ENCODE measurements at regions not wholly inside any gene's neighbourhood (a gene's known extent, or its start where the extent isn't known, plus 50 kb on each side); places are given as distances from the start of the nearest gene placed in this dataset.
A peak's percentile ranks its signal among the peaks of the same experiment; 100 is the strongest.

DNA sequence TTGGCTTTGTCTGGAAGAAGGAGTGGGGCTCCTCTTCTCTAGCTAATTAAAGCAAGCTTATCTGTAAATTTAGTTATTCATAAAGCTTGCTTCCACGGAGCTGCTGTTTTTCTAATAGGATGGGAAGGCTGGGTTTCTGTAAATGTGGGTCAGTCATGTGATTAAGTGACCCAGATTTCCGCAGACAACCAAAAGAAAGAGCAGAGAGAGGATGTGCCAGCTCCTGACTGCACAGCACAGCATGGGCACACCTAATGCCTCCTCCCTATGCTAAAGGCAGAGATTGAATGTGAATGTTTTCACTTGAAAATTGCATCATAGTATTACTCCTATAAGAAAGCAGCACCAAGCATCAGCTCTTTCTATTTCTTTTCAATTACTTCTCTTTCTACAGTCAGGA lies 160.2 kb downstream of the FAT3 start:
- Histone ChIP-seq H3K27ac (ENCODE audit: low read depth) (no peak overlapping the region), H3K4me1 (ENCODE audit: insufficient read depth) (peaks cover 24% of the 10 kb centered on the region), H3K36me3 (ENCODE audit: insufficient read depth) (no peaks in the 10 kb centered on the region), H3F3A (replicated peaks; ENCODE audit: low read depth) (no peaks in the 10 kb centered on the region), H3K9me2 (ENCODE audit: insufficient read depth) (no peaks in the 10 kb centered on the region), H3K27me3 (ENCODE audit: insufficient read depth) (no peaks in the 10 kb centered on the region), H2AFZ (no peak overlapping the region), H3K79me2 (replicated peaks; ENCODE audit: insufficient read depth) (peaks cover 99% of the 10 kb centered on the region), H3K4me2 (peak overlapping the region; percentile 0; the same call in 1 of the 2 replicates), H4K20me1 (replicated peaks; ENCODE audit: insufficient read depth) (no peaks in the 10 kb centered on the region; the same call in 1 of the 2 replicates), H3K4me3 (no peak overlapping the region)
- TF ChIP-seq EZH2 (IDR thresholded peaks at IDR 0.05; ENCODE audit: low read depth, unreplicated experiment): no peak
- TF ChIP-seq ZNF114 (CRISPR knock-in tag; IDR thresholded peaks at IDR 0.05): no peak
- no peak for TF ChIP-seq JUNB (IDR thresholded peaks at IDR 0.05; ENCODE audit: unreplicated experiment)
- TF ChIP-seq, protein P1, sequence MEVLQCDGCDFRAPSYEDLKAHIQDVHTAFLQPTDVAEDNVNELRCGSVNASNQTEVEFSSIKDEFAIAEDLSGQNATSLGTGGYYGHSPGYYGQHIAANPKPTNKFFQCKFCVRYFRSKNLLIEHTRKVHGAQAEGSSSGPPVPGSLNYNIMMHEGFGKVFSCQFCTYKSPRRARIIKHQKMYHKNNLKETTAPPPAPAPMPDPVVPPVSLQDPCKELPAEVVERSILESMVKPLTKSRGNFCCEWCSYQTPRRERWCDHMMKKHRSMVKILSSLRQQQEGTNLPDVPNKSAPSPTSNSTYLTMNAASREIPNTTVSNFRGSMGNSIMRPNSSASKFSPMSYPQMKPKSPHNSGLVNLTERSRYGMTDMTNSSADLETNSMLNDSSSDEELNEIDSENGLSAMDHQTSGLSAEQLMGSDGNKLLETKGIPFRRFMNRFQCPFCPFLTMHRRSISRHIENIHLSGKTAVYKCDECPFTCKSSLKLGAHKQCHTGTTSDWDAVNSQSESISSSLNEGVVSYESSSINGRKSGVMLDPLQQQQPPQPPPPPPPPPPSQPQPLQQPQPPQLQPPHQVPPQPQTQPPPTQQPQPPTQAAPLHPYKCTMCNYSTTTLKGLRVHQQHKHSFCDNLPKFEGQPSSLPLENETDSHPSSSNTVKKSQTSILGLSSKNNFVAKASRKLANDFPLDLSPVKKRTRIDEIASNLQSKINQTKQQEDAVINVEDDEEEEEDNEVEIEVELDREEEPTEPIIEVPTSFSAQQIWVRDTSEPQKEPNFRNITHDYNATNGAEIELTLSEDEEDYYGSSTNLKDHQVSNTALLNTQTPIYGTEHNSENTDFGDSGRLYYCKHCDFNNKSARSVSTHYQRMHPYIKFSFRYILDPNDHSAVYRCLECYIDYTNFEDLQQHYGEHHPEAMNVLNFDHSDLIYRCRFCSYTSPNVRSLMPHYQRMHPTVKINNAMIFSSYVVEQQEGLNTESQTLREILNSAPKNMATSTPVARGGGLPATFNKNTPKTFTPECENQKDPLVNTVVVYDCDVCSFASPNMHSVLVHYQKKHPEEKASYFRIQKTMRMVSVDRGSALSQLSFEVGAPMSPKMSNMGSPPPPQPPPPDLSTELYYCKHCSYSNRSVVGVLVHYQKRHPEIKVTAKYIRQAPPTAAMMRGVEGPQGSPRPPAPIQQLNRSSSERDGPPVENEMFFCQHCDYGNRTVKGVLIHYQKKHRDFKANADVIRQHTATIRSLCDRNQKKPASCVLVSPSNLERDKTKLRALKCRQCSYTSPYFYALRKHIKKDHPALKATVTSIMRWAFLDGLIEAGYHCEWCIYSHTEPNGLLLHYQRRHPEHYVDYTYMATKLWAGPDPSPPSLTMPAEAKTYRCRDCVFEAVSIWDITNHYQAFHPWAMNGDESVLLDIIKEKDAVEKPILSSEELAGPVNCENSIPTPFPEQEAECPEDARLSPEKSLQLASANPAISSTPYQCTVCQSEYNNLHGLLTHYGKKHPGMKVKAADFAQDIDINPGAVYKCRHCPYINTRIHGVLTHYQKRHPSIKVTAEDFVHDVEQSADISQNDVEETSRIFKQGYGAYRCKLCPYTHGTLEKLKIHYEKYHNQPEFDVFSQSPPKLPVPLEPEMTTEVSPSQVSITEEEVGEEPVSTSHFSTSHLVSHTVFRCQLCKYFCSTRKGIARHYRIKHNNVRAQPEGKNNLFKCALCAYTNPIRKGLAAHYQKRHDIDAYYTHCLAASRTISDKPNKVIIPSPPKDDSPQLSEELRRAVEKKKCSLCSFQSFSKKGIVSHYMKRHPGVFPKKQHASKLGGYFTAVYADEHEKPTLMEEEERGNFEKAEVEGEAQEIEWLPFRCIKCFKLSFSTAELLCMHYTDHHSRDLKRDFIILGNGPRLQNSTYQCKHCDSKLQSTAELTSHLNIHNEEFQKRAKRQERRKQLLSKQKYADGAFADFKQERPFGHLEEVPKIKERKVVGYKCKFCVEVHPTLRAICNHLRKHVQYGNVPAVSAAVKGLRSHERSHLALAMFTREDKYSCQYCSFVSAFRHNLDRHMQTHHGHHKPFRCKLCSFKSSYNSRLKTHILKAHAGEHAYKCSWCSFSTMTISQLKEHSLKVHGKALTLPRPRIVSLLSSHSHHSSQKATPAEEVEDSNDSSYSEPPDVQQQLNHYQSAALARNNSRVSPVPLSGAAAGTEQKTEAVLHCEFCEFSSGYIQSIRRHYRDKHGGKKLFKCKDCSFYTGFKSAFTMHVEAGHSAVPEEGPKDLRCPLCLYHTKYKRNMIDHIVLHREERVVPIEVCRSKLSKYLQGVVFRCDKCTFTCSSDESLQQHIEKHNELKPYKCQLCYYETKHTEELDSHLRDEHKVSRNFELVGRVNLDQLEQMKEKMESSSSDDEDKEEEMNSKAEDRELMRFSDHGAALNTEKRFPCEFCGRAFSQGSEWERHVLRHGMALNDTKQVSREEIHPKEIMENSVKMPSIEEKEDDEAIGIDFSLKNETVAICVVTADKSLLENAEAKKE (CRISPR knock-in tag; IDR thresholded peaks at IDR 0.05): no peak
- TF ChIP-seq, protein P2, sequence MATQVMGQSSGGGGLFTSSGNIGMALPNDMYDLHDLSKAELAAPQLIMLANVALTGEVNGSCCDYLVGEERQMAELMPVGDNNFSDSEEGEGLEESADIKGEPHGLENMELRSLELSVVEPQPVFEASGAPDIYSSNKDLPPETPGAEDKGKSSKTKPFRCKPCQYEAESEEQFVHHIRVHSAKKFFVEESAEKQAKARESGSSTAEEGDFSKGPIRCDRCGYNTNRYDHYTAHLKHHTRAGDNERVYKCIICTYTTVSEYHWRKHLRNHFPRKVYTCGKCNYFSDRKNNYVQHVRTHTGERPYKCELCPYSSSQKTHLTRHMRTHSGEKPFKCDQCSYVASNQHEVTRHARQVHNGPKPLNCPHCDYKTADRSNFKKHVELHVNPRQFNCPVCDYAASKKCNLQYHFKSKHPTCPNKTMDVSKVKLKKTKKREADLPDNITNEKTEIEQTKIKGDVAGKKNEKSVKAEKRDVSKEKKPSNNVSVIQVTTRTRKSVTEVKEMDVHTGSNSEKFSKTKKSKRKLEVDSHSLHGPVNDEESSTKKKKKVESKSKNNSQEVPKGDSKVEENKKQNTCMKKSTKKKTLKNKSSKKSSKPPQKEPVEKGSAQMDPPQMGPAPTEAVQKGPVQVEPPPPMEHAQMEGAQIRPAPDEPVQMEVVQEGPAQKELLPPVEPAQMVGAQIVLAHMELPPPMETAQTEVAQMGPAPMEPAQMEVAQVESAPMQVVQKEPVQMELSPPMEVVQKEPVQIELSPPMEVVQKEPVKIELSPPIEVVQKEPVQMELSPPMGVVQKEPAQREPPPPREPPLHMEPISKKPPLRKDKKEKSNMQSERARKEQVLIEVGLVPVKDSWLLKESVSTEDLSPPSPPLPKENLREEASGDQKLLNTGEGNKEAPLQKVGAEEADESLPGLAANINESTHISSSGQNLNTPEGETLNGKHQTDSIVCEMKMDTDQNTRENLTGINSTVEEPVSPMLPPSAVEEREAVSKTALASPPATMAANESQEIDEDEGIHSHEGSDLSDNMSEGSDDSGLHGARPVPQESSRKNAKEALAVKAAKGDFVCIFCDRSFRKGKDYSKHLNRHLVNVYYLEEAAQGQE (IDR thresholded peaks at IDR 0.05; ENCODE audit: unreplicated experiment): no peak
- TF ChIP-seq CTCF (conservative IDR thresholded peaks at IDR 0.05; ENCODE audit: low read depth in 2 of 2): no peak
- no peak for TF ChIP-seq NANOG (IDR thresholded peaks at IDR 0.05; ENCODE audit: borderline replicate concordance)
- TF ChIP-seq STAT1 (IDR thresholded peaks at IDR 0.05; ENCODE audit: unreplicated experiment): no peak
- TF ChIP-seq POLR2AphosphoS5 (IDR thresholded peaks at IDR 0.05; ENCODE audit: low read depth): no peak
- no peak for TF ChIP-seq ETS1 (IDR thresholded peaks at IDR 0.05)
- TF ChIP-seq ZNF331 (CRISPR knock-in tag; IDR thresholded peaks at IDR 0.05; ENCODE audit: low read depth): no peak
- TF ChIP-seq CREB1 (CRISPR knock-in tag; IDR thresholded peaks at IDR 0.05; ENCODE audit: low read depth): no peak
- no peak for TF ChIP-seq EZH2phosphoT487 (IDR thresholded peaks at IDR 0.05; ENCODE audit: unreplicated experiment)
- no peak overlapping the region for H3K27ac Mint-ChIP-seq
- ATAC-seq: peak; percentile 29; the same call in 2 of the 3 replicates
- H3K27me3 Mint-ChIP-seq (ENCODE audit: insufficient read depth, low read depth, poor library complexity): peaks cover 6% of the 10 kb centered on the region
- H3K4me1 Mint-ChIP-seq: peaks cover 62% of the 10 kb centered on the region
- no peaks in the 10 kb centered on the region for H3K9me3 Mint-ChIP-seq
- H3K36me3 Mint-ChIP-seq (ENCODE audit: low read depth): no peaks in the 10 kb centered on the region; the same call in 1 of the 3 replicates
- no peak for DNase-seq (ENCODE audit: low spot score)
- no peak overlapping the region for H3K4me3 Mint-ChIP-seq

Data from GM23338 (cell line).